RWPE2 (cell line): ENCODE measurements at regions not wholly inside any gene's neighbourhood (a gene's known extent, or its start where the extent isn't known, plus 50 kb on each side); places are given as distances from the start of the nearest gene placed in this dataset.

Experiments used
- ATAC-seq: fragments of 200-7000 bp; cut with Tn5 transposase; 3 replicates; pipeline ENCODE4 v1.9.1; 2021; ENCODE audit warnings: low read depth
- DNase-seq: peaks from one replicate; pipeline ENCODE4 v3.0.0-alpha.2; 2020; ENCODE audit warnings: low spot score
- H3K27ac ChIP-seq: fragments of 450-650 bp; 2 replicates; pipeline ENCODE4 v1.5.1; 2017; ENCODE audit warnings: mild to moderate bottlenecking; ENCODE audit not compliant: poor library complexity, severe bottlenecking
- H3K27me3 ChIP-seq: fragments of 250-450 bp; sonication (Bioruptor Pico); 2 replicates; pipeline ENCODE4 v1.5.1; 2021; ENCODE audit warnings: mild to moderate bottlenecking, moderate library complexity; ENCODE audit not compliant: insufficient read depth, poor library complexity, severe bottlenecking
- H3K36me3 ChIP-seq: fragments of 250-450 bp; sonication (Bioruptor Pico); 2 replicates; pipeline ENCODE4 v1.5.1; 2020; ENCODE audit warnings: low read depth, mild to moderate bottlenecking, moderate library complexity
- H3K4me1 ChIP-seq: fragments of 250-450 bp; sonication (Bioruptor Pico); 2 replicates; pipeline ENCODE4 v1.5.1; 2021; ENCODE audit warnings: mild to moderate bottlenecking, moderate library complexity; ENCODE audit not compliant: insufficient read depth, poor library complexity, severe bottlenecking
- H3K4me3 ChIP-seq: fragments of 250-450 bp; sonication (Bioruptor Pico); 2 replicates; pipeline ENCODE4 v1.5.1; 2021; ENCODE audit warnings: mild to moderate bottlenecking, moderate library complexity; ENCODE audit not compliant: severe bottlenecking
- H3K9me3 ChIP-seq: fragments of 250-450 bp; sonication (Bioruptor Pico); 2 replicates; pipeline ENCODE4 v1.5.1; 2021; ENCODE audit warnings: mild to moderate bottlenecking, moderate library complexity; ENCODE audit not compliant: severe bottlenecking
- TF ChIP-seq, protein P1 (sequence below): fragments of 450-650 bp; IDR thresholded peaks from one replicate; pipeline ENCODE4 v1.5.1; 2017; ENCODE audit warnings: mild to moderate bottlenecking, moderate library complexity; ENCODE audit not compliant: poor library complexity, severe bottlenecking

DNA sequence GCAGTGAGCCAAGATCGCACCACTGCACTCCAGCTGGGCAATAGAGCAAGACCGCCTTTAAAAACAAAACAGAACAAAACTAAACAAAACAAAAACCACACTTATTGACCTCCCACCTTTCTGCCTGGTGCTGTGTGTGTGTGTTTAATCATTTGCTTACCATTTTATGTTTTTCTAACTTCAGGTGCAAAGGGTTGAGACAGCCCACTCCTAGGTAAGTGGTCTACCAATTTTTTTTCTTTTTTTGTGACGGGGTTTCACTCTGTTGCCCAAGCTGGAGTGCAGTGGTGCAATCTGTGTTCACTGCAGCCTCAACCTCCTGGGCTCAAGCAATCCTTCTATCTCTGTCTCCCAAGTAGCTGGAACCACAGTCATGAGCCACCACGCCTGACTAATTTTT lies 65.8 kb downstream of the SALL1 start:
- Histone ChIP-seq H3K36me3 (no peaks in the 10 kb centered on the region), H3K27ac (no peak overlapping the region), H3K27me3 (no peaks in the 10 kb centered on the region), H3K9me3 (no peaks in the 10 kb centered on the region), H3K4me1 (no peaks in the 10 kb centered on the region), H3K4me3 (no peak overlapping the region)
- DNase-seq (no peak), ATAC-seq (no peak)
- TF ChIP-seq, protein P1, sequence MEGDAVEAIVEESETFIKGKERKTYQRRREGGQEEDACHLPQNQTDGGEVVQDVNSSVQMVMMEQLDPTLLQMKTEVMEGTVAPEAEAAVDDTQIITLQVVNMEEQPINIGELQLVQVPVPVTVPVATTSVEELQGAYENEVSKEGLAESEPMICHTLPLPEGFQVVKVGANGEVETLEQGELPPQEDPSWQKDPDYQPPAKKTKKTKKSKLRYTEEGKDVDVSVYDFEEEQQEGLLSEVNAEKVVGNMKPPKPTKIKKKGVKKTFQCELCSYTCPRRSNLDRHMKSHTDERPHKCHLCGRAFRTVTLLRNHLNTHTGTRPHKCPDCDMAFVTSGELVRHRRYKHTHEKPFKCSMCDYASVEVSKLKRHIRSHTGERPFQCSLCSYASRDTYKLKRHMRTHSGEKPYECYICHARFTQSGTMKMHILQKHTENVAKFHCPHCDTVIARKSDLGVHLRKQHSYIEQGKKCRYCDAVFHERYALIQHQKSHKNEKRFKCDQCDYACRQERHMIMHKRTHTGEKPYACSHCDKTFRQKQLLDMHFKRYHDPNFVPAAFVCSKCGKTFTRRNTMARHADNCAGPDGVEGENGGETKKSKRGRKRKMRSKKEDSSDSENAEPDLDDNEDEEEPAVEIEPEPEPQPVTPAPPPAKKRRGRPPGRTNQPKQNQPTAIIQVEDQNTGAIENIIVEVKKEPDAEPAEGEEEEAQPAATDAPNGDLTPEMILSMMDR: no peak

DNA sequence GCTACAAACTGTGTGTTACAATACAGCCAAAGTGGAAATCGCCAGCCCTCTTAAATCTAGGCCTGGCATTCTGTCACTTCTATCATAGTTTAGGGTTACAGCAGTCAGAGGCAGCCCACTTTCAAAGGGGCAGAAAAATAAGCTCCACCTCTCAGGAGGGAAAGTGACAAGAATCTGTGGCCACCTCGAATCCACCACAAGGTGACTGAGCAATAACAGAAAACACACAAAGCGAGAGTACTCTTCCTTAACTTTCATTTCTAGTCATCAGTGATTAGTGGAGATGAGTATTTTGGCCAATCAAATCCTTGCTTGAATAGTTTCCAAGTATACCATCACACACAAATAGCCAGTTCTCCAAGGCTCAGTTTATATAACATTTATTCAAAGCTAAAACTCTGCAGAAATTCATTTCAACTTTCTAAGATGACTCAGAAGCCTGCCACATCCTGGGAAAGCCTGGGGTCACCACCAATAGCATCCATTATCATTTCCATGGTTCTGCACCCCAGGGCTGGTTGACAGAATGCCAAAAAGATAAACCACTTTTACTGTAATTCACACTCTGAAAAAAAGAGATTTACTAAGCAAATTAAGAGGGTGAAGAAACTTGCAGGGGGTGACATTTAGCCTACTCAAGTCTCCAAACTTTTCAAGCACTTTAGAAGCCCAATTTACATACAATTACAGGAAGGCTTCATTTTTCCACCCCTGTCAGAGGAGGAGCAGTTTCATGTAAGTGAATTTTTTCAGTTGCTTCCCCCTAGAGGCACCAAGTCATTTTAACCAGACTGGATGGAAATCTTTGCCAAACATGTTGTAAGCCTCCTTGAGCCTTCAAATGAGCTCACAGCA lies 66.8 kb downstream of the SALL1 start:
- no peaks in the 10 kb centered on the region for H3K9me3 ChIP-seq
- no peak overlapping the region for H3K27ac ChIP-seq
- ATAC-seq: no peak
- H3K4me3 ChIP-seq: no peak overlapping the region
- H3K27me3 ChIP-seq: no peaks in the 10 kb centered on the region
- TF ChIP-seq, protein P1: no peak
- H3K36me3 ChIP-seq: no peaks in the 10 kb centered on the region
- H3K4me1 ChIP-seq: no peaks in the 10 kb centered on the region
- no peak for DNase-seq

DNA sequence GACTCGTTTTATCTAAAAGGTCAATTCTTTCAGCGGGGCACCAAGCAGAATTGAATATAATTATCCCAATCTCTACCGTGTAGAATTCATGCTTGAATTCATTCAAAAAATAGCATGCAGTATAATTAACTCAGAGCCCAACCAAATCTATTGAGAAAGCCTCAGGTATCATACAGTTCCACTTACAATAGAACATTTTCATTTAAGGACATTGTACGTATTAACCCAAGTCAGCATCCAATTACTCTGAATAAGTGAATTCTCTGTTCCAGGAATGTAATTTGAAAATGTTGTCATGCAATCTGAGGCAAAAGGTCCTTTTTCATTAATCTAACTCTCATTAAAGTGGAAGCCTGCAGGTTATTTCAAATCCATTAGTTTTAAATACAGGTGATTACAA lies 78.5 kb downstream of the SALL1 start:
- no peak for DNase-seq
- TF ChIP-seq, protein P1: no peak
- Histone ChIP-seq H3K27me3 (peaks cover 14% of the 10 kb centered on the region), H3K9me3 (no peaks in the 10 kb centered on the region), H3K36me3 (no peaks in the 10 kb centered on the region), H3K27ac (no peak overlapping the region), H3K4me3 (no peak overlapping the region), H3K4me1 (no peaks in the 10 kb centered on the region)
- no peak for ATAC-seq

DNA sequence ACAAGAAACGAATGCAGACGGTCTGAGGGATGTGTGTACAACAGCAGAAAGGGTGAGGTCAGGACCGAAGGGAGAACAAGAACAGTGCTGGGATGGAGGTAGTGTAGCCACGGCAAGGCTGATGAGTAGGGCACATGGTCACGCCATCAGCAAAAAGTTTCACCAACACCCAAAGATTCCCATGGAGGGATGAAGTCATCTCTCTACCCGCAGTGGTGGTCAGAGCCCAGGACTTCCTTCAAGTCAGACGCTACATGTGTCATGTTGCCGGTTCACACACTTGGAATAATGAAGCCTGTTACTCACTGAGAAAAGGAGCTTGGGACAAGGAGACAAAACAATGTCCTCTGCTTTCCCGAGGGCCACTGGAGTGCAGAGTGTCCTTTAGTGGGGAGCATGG lies 79.7 kb downstream of the SALL1 start:
- H3K4me3 ChIP-seq: no peak overlapping the region
- peaks cover 14% of the 10 kb centered on the region for H3K27me3 ChIP-seq
- H3K36me3 ChIP-seq: no peaks in the 10 kb centered on the region
- TF ChIP-seq, protein P1: no peak
- ATAC-seq (no peak), DNase-seq (no peak)
- no peaks in the 10 kb centered on the region for H3K9me3 ChIP-seq
- no peak overlapping the region for H3K27ac ChIP-seq
- H3K4me1 ChIP-seq: no peaks in the 10 kb centered on the region

DNA sequence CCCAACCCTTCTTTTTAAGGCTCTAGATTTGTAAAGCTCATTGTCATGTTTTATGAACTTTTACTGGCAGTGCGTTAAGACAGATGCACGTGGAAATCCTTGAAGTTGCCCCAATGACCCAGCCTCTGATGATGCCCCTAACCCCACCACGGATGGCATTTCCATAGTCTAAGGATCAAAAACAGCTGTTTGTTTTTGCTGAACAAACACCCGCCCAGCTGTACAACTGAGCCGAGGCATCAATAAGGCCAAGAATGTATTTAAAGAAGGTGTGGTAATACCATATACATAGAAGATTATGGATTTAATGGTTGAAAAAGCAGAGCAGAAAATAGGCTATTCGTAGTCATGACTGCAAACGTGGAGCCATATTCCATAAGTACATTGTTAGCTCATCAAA lies 83.7 kb downstream of the SALL1 start:
- no peak overlapping the region for H3K4me3 ChIP-seq
- TF ChIP-seq, protein P1: no peak
- ATAC-seq: no peak

More for the DNA sequence above, 83.7 kb downstream of the SALL1 start:
- DNase-seq: no peak
- Histone ChIP-seq H3K27me3 (peaks cover 14% of the 10 kb centered on the region), H3K9me3 (no peaks in the 10 kb centered on the region), H3K27ac (no peak overlapping the region), H3K36me3 (no peaks in the 10 kb centered on the region), H3K4me1 (no peaks in the 10 kb centered on the region)
